GM21515 (cell line): ENCODE measurements at regions not wholly inside any gene's neighbourhood (a gene's known extent, or its start where the extent isn't known, plus 50 kb on each side); places are given as distances from the start of the nearest gene placed in this dataset.

Source experiments
- ATAC-seq: cut with Tn5 transposase; IDR thresholded peaks from one replicate; pipeline ENCODE4 v1.9.1; 2021; ENCODE audit not compliant: unreplicated experiment

DNA sequence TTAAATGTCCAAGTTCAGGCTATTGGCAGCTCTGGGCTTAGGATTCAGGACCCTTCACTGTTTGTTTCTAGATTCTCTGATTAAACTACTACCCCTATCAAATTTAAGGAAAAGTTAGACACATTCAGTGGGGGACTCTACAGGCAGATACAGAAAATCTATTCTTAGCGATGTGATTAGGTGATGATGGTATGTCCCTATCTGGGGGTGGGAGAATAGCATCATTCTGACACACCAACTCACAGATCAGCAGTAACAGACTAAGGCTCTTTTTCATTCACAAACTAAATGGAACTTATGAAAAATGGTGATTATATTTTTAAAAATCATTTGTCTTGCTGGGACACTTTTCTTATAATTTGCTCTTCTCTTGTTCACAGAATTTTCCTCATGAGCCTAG is 232.9 kb upstream of the CDH2 start:
- ATAC-seq: no peak

DNA sequence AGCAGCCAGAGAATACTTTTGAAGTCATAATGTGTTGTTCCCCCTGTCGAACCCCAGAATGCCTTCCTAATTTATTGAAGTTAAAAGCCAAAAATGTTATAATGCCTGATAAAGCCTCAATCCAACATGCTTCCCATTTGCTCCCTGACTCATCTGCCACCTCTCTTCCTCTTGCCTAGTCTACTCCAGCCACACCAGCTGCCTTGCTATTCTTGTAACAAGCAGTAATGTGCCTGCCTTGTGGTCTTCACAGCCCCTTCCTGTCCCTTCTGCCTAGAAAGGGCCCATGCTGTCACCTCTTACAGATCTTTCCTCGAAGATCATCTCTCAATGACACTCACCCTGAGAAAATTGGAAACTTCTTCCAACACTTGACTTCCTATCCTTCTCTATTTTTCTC is 231.6 kb upstream of the CDH2 start:
- ATAC-seq: no peak

DNA sequence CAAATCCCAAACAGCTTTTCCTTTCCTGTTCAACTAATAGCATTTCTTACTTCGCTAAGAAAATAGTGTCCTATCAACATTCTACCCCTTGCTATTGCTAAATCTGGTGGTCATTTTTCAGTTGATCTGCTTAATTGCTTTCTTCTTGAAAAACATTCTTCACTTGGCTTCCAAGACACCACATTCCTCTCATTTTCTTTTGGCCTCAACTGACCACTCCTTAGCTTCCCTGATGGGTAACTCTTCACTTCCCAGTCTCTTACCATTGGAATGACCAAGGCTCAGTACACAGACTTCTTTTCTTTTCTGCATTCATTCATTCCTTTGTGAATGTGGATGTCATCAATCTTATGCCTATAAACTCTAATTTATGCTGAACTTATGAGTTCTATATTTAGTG is 230.8 kb upstream of the CDH2 start:
- ATAC-seq: no peak

DNA sequence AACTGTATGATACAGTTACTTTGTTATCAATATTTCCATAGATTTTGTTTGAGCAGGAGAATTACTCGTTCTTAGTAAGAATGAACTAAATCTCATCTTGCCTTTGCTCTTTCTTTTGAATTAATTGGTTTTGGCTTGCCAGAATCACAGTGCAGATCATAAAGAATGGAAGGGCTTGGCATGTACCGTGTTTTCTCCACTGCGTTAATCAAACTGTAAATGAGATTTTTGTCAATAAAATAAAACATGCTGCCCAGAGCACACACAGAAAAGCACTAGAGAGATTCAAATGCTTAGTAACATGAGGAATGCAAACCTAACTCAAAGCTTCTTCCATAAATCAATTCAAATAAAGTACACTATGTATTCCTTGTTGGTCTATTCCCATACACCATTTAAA is 229.6 kb upstream of the CDH2 start:
- no peak for ATAC-seq

DNA sequence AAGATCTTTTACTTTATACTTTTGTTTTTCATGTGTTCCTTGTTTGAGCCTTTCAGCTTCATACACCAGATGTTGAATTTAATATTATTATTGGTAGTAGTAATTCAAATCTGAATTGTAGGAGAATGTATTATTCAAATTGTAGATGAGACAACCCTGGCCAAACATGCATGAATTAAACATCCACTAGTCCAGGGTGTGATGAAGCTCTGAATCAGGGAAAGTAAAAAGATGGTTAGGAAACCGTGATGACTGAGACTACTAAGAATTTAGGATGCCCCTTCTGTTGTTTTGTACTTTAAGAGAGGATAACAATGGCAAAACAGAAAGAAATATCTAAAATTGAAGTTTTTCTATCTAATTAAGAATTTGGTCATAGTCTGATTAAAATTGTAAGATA is 227.8 kb upstream of the CDH2 start:
- no peak for ATAC-seq

DNA sequence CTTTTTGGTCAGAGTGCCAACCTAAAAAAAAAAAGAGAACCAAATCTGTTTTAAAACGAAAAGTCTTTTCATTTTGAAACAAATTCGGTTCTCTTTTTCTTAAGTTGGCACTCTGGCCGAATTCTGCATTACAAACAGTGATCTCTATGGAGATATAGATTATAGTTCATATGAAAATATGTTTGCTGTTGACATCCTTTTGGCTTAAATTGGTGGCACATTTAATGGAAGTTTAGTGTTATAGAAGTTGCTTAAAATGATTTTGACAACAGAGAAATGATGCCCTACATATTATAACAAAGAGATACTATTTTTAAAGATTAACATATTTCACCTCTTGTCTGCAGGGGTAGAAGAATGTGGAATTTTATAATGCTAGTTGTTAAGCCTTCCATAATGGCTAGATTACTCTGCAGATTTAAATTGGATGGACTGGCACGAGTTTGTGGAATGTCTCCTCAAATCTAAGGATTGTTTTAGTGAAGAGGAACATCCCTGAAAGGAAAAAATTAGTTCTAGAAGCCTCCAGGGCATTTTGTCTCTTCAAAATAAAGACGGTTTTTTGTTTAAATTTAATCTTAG is 222.9 kb upstream of the CDH2 start:
- no peak for ATAC-seq

DNA sequence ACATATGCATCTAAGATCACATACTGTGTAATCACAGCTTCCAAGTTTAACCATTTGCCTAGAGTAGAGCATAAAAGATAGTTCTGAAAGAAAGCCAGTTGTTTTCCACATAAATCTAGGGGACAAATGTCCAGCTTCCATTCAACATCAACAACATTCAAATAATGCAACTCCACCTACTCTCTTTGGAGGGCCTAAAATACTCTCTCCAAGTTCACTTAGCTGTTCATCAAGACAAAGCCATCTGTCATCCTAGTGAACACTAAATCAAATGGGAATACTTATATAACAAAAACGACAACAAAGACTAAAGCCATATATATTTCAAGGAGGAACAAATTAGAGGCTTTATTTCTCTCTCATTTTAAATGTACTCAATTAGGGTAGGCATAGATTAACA is 221.5 kb upstream of the CDH2 start:
- no peak for ATAC-seq

DNA sequence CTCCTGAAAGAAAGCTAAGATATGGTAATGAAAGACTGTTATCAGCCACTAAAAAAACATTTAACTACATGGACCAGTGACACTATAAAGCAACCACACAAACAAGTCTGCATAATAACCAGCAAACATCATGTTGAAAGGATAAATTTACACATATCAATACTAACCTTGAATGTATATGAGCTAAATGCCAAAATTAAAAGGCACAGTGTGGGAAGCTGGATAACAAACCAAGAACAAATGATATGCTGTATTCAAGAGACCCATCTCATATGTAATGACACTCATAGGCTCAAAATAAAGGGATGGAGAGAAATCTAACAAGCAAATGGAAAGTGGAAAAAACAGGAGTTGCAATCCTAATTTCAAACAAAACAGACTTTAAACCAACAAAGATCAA is 213.1 kb upstream of the CDH2 start:
- no peak for ATAC-seq

DNA sequence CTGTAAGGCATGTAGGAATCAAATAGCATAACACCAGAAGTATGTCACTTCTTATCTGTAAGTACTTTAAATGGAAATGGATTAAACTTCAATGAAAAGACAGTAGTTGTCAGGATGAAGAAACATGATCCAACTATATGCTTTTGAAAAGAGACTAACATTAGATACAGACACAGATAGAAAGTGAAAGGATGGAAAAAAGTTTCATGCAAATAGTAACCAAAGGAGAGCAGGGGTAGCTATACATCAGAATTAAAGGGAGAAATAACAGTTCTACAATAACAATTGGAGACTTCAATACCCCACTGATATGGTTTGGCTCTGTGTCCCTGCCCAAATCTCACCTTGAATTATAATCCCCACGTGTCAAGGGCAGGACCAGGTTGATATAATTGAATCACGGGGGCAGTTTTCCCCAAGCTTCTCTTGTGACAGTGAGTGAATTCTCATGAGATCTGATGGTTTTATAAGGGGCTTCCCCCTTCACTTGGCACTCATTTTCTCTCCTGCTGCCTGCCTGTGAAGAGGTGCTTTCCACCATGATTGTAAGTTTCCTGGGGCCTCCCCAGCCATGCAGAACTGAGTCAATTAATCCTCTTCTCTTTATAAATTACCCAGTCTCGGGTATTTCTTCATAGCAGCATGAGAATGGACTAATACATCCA is 205.4 kb upstream of the CDH2 start:
- no peak for ATAC-seq

DNA sequence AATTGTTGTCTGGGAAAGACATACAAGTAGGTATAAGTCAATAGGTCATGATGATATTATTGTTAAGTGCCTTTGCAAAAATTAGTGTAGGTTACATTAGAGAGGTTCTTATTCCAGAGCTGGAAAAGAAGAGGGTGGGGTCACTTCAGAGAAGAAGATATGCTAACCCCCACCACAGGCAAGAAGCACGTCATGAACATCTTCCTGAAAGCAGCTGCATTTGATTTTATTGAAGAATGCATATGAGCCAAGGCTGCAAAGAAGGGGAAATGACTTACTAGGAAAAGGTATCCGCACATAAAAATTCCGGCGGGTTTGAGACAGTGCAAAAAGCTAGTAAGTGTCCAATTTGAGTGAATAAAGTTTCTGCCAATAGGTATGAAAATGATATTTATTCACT is 195.3 kb upstream of the CDH2 start:
- ATAC-seq: no peak

DNA sequence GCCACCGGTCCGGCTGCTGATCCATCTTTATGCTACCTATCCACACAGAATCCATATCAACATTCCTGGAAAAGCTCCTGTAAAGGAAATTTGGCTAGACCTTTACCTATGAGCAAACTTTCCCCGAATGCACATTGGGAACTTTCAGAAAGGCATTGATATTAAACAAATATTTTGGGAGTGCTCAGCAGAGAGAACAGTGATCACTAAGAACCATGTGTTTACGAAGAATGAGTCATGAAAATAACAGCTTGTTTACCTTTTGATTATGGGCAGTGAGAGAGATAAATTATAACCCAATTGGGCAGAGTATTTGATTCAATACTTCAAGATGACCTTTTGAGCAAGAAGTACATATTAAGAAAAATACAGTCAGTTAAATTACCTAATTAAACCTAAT is 189.7 kb upstream of the CDH2 start:
- ATAC-seq: no peak

DNA sequence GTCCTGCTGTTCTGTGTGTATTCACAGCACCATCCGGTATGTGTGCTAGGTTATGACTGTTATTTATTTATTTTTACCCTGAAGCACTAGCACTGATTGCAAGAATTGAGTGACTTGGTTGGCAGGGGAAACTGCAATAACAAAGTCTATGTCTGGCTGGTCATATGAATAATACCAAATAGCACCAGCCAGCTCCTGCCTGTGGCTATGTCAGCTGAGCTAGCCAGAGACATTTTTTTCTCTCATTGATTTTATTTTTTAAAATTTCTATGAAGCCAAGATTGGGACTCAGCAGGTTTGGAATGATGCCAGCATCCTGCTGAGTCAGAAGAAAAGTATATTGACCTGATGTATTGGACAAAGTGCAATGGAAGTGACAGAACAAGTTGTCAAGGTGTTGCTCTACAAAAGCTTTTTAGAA is 188.5 kb upstream of the CDH2 start:
- no peak for ATAC-seq

DNA sequence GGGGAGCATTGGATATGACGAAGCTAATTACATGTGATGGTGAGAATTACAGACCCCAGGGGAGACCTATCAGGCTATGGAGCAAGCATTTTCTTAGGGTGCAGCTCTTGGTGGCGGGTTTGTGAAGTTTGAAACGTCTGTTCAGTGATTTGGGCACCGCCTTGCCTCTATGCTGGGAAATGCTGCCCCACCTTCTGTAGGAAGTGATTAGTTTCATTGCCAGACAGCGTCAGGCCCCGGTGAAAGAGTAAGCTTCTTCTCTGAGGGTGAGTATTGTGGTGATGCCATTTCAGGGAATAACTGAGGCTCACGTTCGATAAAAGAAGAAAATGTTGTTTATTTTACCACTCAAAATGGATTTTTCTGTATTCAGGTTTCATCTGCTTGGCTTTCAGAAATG is 186.2 kb upstream of the CDH2 start:
- ATAC-seq: no peak

DNA sequence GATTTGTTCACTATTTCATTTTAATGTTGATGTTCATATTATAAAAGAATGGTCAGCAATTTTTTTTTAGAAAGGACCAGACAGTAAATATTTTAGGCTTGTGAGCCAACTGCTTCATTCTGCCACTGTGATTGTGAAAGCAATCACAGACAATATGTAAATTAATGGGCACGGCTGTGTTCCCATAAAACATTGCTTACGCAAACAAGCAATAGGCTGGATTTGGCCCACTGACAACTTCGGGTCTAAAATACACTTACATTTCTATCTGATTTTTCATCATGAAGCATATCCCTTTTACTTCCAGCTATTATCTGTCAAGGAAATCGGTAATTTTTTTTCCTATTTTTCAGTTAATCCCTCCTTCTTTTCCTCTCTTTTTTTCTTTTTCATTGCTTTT is 182.2 kb upstream of the CDH2 start:
- ATAC-seq: no peak

DNA sequence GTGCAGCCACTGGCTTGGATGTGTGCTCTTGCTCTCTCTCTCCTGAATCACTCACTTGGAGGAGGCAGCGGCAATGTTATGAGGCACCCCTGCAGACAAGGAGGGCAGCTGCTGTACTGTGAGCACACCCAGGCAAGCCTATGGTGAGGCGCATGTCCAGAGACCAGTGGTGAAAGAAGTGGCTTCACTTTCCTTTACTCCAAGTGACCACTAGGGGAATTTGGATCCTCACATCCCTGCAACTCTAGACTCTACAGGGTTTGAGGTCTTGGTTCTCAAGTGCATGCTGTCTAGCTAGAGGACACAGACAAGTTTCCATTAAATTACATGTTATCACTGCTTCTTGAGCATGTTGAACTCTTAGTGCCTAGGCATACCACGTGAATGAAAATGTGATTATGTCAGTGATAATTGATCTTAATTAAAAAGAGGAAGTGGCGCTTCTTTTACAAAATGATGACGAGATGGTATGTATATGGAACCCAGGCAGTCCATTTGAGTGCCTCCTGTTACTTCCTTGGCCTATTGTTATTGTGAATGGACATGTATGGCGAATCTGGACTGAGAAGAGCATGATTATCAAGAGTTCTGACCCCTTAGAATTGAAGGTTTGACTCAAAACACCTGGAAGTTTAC is 181.0 kb upstream of the CDH2 start:
- no peak for ATAC-seq

DNA sequence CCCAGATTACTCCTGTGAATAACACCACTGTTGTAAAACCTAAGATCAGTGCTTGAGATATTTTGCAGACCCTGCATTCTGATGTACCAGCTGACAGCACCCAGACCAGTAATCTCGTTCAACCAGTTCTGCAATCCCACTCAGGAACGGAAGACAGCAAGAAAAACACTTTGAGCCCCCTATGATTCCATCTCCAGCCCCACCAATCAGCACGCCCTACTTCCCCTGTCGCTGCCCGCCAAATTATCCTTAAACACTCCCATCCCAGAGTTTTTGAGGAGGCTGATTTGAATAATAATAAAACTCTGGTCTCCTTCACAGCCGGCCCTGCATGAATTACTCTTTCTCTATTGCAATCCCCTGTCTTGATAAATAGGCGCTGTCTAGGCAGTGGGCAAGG is 173.9 kb upstream of the CDH2 start:
- no peak for ATAC-seq

DNA sequence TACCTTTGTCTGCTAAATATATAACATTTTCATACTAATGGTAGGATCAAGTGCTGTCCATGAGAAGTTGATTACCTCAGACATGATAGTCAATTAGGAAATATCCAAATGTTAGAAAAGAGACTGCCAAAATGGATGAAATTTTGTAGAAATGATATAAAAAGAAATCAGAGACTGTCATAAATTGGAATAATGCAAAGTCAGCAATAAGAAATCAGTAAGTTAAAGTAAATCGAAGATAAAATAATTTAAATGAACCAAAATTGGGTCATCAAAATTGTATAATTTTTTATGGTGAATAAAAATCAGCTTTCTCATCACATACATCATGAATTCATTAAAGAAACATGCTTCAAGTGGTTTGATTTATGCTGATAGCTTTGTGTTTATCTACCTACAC is 165.3 kb upstream of the CDH2 start:
- no peak for ATAC-seq

DNA sequence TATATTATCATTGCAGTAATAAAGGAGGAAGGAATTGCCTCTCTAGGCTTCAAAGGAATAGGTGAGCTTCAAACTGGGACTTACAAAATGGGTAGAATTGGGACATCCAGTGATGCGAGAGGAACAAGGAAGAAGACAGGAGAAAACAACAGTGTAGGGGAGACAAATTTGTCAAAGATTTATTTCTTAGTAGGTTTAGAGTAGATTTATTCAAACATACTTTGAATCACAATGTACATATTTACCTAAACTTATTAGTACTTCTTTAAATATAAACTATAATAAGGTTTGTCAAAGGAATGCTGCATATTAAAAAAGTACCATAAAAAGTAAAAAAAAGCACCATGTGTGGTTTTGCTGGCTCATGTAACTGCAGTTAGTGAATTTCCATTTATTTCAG is 161.4 kb upstream of the CDH2 start:
- no peak for ATAC-seq

DNA sequence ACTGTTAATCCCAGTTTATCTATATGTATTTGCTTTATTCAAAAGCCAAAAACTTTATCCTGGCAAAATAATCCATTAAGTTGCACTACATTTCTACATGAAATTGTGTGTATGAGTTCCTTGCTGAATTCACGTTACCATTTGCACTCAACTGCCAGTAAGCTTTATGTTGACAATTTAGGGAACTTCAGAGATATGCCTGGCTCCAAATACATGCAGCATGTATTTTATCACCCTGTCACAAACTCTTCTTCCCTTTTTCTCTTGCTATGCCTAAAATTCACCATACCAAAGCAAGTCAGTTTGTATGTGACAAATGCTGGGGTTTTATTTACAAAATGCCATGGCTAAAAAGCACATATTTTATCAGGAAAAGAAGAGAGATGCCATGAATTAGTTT is 157.6 kb upstream of the CDH2 start:
- no peak for ATAC-seq

DNA sequence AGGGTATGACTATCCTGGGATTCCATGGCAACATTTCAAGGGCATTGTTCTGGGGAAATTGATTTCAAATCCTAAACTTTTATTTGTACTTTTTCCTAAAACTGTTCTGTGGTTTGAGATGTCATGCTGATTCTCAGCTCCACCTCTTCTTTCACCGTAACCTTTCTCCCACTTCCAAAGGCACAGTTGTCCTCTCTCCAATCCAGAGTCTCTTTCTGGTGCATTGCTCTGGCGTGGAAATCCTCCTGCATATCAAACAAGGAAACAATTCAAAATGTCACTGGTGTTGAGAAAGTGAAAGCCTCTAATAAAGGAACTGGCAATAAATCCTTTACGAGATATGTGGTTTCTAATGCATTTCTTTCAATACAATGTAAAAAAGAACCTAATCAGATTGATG is 155.1 kb upstream of the CDH2 start:
- no peak for ATAC-seq

DNA sequence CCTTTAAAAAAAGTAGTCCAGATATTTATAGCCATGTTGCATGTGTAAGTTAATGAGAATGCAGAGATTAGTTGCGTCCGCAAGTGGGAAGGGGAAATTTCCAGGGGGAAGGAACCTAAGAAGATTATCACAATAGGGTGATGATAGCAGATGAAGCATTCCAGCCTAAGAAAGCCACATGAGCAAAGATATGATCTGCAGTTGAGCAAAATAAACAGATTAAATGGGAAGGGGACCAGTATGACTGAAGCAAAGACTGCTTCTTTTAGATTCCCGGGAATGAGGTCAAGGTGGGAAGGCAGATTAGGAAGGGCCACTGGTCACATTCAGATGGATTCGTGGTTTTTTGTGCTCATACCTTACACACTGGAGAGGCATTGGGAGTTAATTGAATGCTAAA is 154.6 kb upstream of the CDH2 start:
- ATAC-seq: no peak

DNA sequence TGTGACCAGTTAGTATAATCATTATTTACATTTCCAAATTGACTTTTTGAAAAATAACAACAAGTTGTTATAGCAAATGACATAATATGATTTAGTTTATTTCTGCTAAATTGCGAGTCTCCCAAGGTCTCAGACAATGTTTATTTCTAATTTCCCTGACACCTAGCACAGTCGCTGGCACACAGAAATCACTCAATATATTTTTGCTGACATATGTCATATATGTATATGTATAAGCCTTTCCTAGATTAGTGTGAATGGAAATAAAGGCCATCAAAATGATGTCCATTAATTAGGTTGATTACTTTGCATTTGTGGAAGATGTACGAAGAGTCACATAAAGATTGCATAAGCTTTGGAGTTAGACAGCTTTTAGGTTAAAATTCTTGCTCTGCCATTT is 136.7 kb upstream of the CDH2 start:
- no peak for ATAC-seq

DNA sequence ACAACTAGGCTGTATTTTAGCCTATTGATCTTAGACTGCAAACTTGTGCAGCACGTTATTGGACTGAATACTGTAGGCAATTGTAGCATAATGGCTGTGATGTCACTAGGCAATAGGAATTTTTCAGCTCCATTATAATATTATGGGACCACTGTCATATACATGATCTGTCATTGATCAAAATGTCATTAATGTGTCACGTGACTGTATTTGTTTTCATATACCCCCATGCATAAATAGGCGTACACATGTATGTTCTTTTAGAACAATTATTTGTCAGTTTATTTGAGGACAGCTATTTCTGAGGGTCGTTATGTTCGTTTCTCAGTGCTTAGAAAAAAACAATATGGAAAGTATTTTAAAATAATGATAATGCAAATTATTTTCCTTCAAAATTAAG is 111.9 kb upstream of the CDH2 start:
- no peak for ATAC-seq
